CD14-positive monocyte (primary cell): ENCODE measurements at regions not wholly inside any gene's neighbourhood (a gene's known extent, or its start where the extent isn't known, plus 50 kb on each side); places are given as distances from the start of the nearest gene placed in this dataset.
"Not testable (repeated sequence)": the region's sequence is repeated elsewhere in the genome, so short reads cannot be mapped to it uniquely, and the experiment has no call there.

Experiments
- DNase-seq, 3 donors: peaks; one replicate each; pipeline ENCODE4 v3.0.0-alpha.2; 2011 to 2022
- H2AFZ ChIP-seq: 2 replicates; pipeline ENCODE4 v1.6.0; 2012; ENCODE audit warnings: mild to moderate bottlenecking, low read depth, low read length, inconsistent platforms; ENCODE audit not compliant: insufficient read depth, poor library complexity, severe bottlenecking
- H3K27ac ChIP-seq, 2 donors: 1 replicate in 1 of 2; 2 replicates in 1 of 2; pipeline ENCODE4 v1.5.1; 2012 to 2013; ENCODE audit warnings: low read length in 2 of 2, control low read depth in 1 of 2, inconsistent platforms in 1 of 2, low read depth in 1 of 2, mild to moderate bottlenecking in 1 of 2
- H3K27me3 ChIP-seq, 2 donors: one replicate each; pipeline versions ENCODE4 v1.6.0 to v1.6.1; 2011 to 2013; ENCODE audit warnings: low read length in 2 of 2; ENCODE audit not compliant: control insufficient read depth in 2 of 2, insufficient read depth in 2 of 2
- H3K36me3 ChIP-seq, 2 donors: replicated peaks in 1 of 2; 1 replicate in 1 of 2; 2 replicates in 1 of 2; pipeline versions ENCODE4 v1.5.1 to v1.6.1; 2012 to 2013; ENCODE audit warnings: low read length in 2 of 2, control low read depth in 1 of 2, inconsistent platforms in 1 of 2, mild to moderate bottlenecking in 1 of 2; ENCODE audit not compliant: insufficient read depth in 2 of 2, control insufficient read depth in 1 of 2
- H3K4me1 ChIP-seq, 2 donors: 1 replicate in 1 of 2; 2 replicates in 1 of 2; pipeline versions ENCODE4 v1.5.1 to v1.6.1; 2012 to 2013; ENCODE audit warnings: low read length in 2 of 2, control low read depth in 1 of 2, inconsistent platforms in 1 of 2, mild to moderate bottlenecking in 1 of 2, moderate library complexity in 1 of 2; ENCODE audit not compliant: insufficient read depth in 2 of 2, control insufficient read depth in 1 of 2
- H3K4me2 ChIP-seq: replicated peaks from 2 replicates; pipeline ENCODE3; 2012; ENCODE audit warnings: low read length, moderate library complexity, mild to moderate bottlenecking; ENCODE audit not compliant: poor library complexity, severe bottlenecking; ENCODE audit errors: extremely low read depth
- H3K4me3 ChIP-seq, 3 experiments: fragments of 200-600 bp in 1 of 3; sonication (generic) in 1 of 3; replicated peaks in 1 of 3; 1 replicate in 2 of 3; 2 replicates in 1 of 3; pipeline ENCODE4 v1.5.1; 2011 to 2013; ENCODE audit warnings: low read length in 3 of 3, mild to moderate bottlenecking in 3 of 3, control low read depth in 2 of 3, low read depth in 2 of 3, inconsistent platforms in 1 of 3, moderate library complexity in 1 of 3
- H3K79me2 ChIP-seq: 2 replicates; pipeline ENCODE4 v1.6.0; 2012; ENCODE audit warnings: mild to moderate bottlenecking, control low read depth, inconsistent platforms, low read length, moderate library complexity; ENCODE audit not compliant: insufficient read depth
- H3K9ac ChIP-seq: 2 replicates; pipeline ENCODE4 v1.6.0; 2017; ENCODE audit warnings: low read length, mild to moderate bottlenecking; ENCODE audit not compliant: insufficient read depth, poor library complexity, severe bottlenecking
- H3K9me3 ChIP-seq, 2 donors: replicated peaks in 1 of 2; 1 replicate in 1 of 2; 2 replicates in 1 of 2; pipeline versions ENCODE4 v1.5.1 to v1.6.1; 2012 to 2013; ENCODE audit warnings: low read length in 2 of 2, control low read depth in 1 of 2; ENCODE audit not compliant: control insufficient read depth in 1 of 2, insufficient read depth in 1 of 2
- H4K20me1 ChIP-seq: 2 replicates; pipeline ENCODE4 v1.6.0; 2012; ENCODE audit warnings: mild to moderate bottlenecking, low read length, control low read depth, moderate library complexity; ENCODE audit not compliant: insufficient read depth
- H3K27ac Mint-ChIP-seq, 7 donors: one replicate each; pipeline ENCODE4 v1.8.0; 2020; ENCODE audit warnings: mild to moderate bottlenecking in 7 of 7, mixed read lengths in 7 of 7, moderate library complexity in 6 of 7, inconsistent platforms in 2 of 7
- H3K27me3 Mint-ChIP-seq, 3 donors: one replicate each; pipeline ENCODE4 v1.8.0; 2021 to 2022; ENCODE audit warnings: low read depth in 3 of 3, mild to moderate bottlenecking in 3 of 3, mixed read lengths in 3 of 3, moderate library complexity in 3 of 3, inconsistent platforms in 1 of 3
- H3K36me3 Mint-ChIP-seq, 2 donors: one replicate each; pipeline ENCODE4 v1.8.0; 2020; ENCODE audit warnings: mixed read lengths in 2 of 2, inconsistent platforms in 1 of 2, mild to moderate bottlenecking in 1 of 2
- H3K4me1 Mint-ChIP-seq: one replicate; pipeline ENCODE4 v1.8.0; 2020; ENCODE audit warnings: mild to moderate bottlenecking, mixed read lengths
- H3K4me3 Mint-ChIP-seq, 2 donors: one replicate each; pipeline ENCODE4 v1.8.0; 2020; ENCODE audit warnings: mild to moderate bottlenecking in 2 of 2, mixed read lengths in 2 of 2, moderate library complexity in 1 of 2
- H3K9me3 Mint-ChIP-seq, 7 donors: one replicate each; pipeline ENCODE4 v1.8.0; 2020 to 2022; ENCODE audit warnings: mixed read lengths in 7 of 7, mild to moderate bottlenecking in 6 of 7, moderate library complexity in 6 of 7, inconsistent platforms in 2 of 7
- CTCF ChIP-seq: fragments of 200-600 bp; IDR thresholded peaks from one replicate; pipeline ENCODE4 v1.8.0; 2022; ENCODE audit warnings: antibody characterized with exemption, mild to moderate bottlenecking
- WGBS: methylation state at CpG from one replicate; pipeline ENCODE4 v1.1.5; 2013; ENCODE audit warnings: missing lambda C conversion rate; ENCODE audit not compliant: insufficient coverage; 5-methylcytosine and 5-hydroxymethylcytosine counted together
- intact Hi-C, 2 donors: fragments of 100-400 bp; cut with micrococcal nuclease; formaldehyde crosslinking; loops; one replicate each; pipeline versions ENCODE4 v1.15.0 to v1.15.1; 2023

- Histone ChIP-seq H3K79me2 (no peaks in the 10 kb centered on the region), H3K4me2 (no peak overlapping the region), H3K27ac (no peak overlapping the region), H3K4me3 (no peak overlapping the region), H3K9ac (no peak overlapping the region), H3K36me3 (no peaks in the 10 kb centered on the region), H4K20me1 (no peaks in the 10 kb centered on the region), H3K27me3 (no peaks in the 10 kb centered on the region), H3K9me3 (no peaks in the 10 kb centered on the region), H3K4me1 (no peaks in the 10 kb centered on the region), H2AFZ (no peak overlapping the region)
- DNase-seq, result no peak
- Mint-ChIP-seq H3K9me3 (peaks cover 0 to 5% (median 2%) of the 10 kb centered on the region in 7 donors), H3K4me1 (no peaks in the 10 kb centered on the region), H3K4me3 (no peak overlapping the region), H3K27me3 (peaks cover 0 to 1% (median 0%) of the 10 kb centered on the region in 3 donors), H3K27ac (no peak overlapping the region), H3K36me3 (no peaks in the 10 kb centered on the region)
- WGBS, result 91% methylated on average over 1 of the region's 4 CpGs
- TF ChIP-seq CTCF, result no peak
- intact Hi-C loops, result no loop called here
These were observed 245.9 kb downstream of the TOX3 start for GRCh38 chr16:52301026-52301425.

GRCh38 chr16:52298769-52299168 is 248.2 kb downstream of the TOX3 start:
- Mint-ChIP-seq H3K36me3 (no peaks in the 10 kb centered on the region), H3K4me1 (no peaks in the 10 kb centered on the region), H3K27me3 (peaks cover 0 to 1% (median 0%) of the 10 kb centered on the region in 3 donors), H3K9me3 (peaks cover 0 to 5% (median 4%) of the 10 kb centered on the region in 7 donors), H3K27ac (no peak overlapping the region), H3K4me3 (no peak overlapping the region)
- H3K27me3 ChIP-seq, result no peaks in the 10 kb centered on the region
- no peak overlapping the region for H2AFZ ChIP-seq
- H3K4me3 ChIP-seq, result no peak overlapping the region
- DNase-seq, result no peak
- no peaks in the 10 kb centered on the region for H4K20me1 ChIP-seq
- H3K27ac ChIP-seq, result no peak overlapping the region
- no peaks in the 10 kb centered on the region for H3K4me1 ChIP-seq
- H3K9ac ChIP-seq, result no peak overlapping the region
- H3K4me2 ChIP-seq, result no peak overlapping the region
- H3K79me2 ChIP-seq, result no peaks in the 10 kb centered on the region
- intact Hi-C loops, result no loop called here
- TF ChIP-seq CTCF, result no peak
- no peaks in the 10 kb centered on the region for H3K9me3 ChIP-seq
- H3K36me3 ChIP-seq, result no peaks in the 10 kb centered on the region

- H3K4me1 ChIP-seq, DNase-seq, H3K27ac ChIP-seq, H3K9me3 Mint-ChIP-seq, H3K4me3 Mint-ChIP-seq, intact Hi-C loops, H2AFZ ChIP-seq, H3K4me3 ChIP-seq, H3K79me2 ChIP-seq, H3K27me3 Mint-ChIP-seq, H3K4me2 ChIP-seq, H3K9me3 ChIP-seq, H3K36me3 Mint-ChIP-seq, H3K4me1 Mint-ChIP-seq, H3K9ac ChIP-seq, H3K27ac Mint-ChIP-seq, H3K36me3 ChIP-seq, H3K27me3 ChIP-seq, H4K20me1 ChIP-seq: not testable (repeated sequence)
- WGBS, result no CpG with 5 or more reads among the region's 4 CpGs
These were observed 250.1 kb downstream of the TOX3 start for GRCh38 chr16:52296706-52297315.
